Activated T-helper 9 cell treated with anti-CD3 and anti-CD28 coated beads, Interleukin-2, amount 50 U/mL, for 16 hours (primary cell): ENCODE measurements at regions not wholly inside any gene's neighbourhood (a gene's known extent, or its start where the extent isn't known, plus 50 kb on each side); places are given as distances from the start of the nearest gene placed in this dataset.
"Not testable (repeated sequence)": the region's sequence is repeated elsewhere in the genome, so short reads cannot be mapped to it uniquely, and the experiment has no call there.

ENCODE experiments used
- DNase-seq: peaks from one replicate; pipeline ENCODE4 v3.0.0-alpha.2; 2020; ENCODE audit warnings: low read depth

DNA sequence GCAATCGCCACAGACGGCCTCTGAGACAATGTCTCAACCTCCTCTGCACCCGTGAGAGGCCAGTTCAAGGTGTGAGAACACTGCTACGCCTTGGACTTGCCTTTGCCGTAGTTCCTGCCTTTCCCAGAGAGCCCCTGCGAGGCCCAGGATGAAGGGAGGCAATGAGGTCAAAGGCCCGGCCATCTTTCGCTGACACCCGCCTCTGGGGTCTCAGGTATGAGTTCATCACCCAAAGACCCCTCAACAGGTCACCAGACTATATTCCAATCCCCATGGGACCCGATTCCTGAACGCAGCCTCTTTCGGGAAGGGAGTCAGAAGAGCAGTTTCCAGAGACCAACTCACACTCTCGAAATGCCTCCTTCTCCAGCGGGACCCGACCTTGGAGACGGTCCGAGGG, 573.5 kb downstream of the KCNJ18 start:
- DNase-seq = no peak

GRCh38 chr17:22266231-22266630, 573.9 kb downstream of the KCNJ18 start:
- no peak for DNase-seq

DNA sequence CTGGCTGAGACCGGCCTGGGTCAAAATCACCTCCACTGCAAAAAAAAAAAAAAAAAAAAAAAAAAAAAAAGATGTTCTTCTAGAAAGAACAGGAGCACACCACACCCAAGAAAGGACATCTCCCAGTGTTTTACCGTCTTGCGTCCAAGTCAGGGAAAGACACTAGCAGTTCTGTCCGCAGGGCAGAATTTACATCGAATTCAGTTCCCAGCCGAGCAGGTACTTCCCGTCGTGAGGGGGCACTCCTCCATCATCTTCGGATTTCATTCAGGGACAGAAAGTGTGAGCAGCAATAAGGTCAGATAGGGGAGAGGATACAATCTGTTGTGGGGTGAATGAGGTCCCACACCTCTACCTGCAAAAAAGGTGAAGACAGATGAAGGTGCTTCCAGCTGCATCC, 574.7 kb downstream of the KCNJ18 start:
- DNase-seq = no peak

GRCh38 chr17:22268214-22268911, 576.0 kb downstream of the KCNJ18 start:
- DNase-seq = no peak

GRCh38 chr17:22268912-22269220, 576.5 kb downstream of the KCNJ18 start:
- DNase-seq = no peak

DNA sequence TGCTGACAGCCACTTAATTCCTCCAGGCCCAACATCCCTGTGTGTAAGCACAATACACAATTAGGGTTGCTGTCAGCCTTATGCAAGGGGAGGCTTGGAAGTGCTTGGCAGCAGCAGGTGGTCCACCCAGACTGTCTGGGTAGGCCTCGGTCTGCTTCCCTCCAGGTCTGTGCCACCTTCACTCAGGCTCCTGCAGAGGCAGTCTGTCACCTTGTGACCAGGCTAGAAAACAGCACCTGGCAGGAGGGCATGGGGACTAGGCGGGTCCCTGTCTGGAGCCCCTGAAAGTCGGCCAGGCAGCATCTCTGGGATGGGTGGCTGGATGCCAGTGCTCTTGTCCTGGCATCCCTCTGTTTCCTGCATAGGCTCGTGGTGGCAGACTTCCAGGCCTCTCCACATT, 578.1 kb downstream of the KCNJ18 start:
- no peak for DNase-seq

- DNase-seq = not testable (repeated sequence)
Observed at GRCh38 chr17:22270809-22271208, 578.5 kb downstream of the KCNJ18 start.

DNA sequence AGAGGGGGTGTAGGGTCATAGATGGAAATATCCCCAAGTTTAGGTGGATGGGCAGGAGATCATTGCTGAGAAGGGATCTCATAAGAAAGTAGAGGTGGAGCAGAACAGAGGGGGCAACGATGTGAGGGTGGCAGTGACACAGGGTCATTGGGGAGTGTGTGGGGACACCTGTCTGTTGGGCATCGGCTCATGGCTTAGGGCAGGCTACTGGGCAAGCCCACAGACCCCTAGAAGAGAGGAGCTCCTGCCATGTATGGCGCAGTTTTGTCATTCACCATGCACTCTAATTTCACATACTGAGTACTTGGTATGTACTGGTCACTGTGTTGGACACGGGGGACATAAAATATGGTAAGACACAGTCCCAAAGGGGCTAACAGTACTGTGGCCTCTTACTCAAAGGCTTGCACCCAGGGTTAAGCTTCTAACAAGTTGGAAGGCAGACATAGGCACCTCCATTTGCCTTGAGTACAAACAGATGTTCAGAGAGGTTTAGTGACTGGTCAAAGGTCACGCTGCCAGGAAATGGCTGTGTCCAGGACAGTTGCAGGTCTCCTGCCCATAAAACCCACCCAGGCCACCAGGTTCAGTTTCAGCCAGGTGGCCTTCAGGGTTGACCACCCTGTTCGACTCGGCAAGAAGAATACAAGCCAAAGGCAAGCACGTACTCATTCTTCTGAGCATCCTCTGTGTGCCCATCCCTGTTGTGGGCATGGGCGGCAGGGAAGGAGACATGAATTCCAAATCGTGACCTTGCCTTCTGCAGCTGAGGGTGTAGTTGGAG, 580.2 kb downstream of the KCNJ18 start:
- DNase-seq = no peak

GRCh38 chr17:22273308-22273707, 581.0 kb downstream of the KCNJ18 start:
- DNase-seq = no peak

DNA sequence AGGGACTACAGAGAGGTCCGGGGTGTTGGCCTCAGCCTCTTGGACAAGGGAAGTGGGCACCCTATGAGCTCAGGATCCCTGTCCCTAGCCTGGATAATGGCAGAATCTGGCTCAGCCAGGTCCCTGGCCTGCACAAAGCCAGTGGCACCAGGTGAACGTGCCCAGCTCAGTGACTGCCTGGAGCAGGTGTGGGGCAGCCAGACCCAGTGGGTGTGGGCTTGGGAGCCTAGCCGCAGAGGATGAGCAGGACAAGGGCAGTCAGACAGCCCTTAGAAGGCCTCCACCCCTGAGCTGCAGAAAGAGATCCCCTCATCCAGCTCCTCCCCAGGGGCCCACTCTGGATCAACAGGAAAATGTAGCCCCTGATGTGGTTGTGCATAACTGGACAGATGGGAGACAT, 585.3 kb downstream of the KCNJ18 start:
- no peak for DNase-seq

DNA sequence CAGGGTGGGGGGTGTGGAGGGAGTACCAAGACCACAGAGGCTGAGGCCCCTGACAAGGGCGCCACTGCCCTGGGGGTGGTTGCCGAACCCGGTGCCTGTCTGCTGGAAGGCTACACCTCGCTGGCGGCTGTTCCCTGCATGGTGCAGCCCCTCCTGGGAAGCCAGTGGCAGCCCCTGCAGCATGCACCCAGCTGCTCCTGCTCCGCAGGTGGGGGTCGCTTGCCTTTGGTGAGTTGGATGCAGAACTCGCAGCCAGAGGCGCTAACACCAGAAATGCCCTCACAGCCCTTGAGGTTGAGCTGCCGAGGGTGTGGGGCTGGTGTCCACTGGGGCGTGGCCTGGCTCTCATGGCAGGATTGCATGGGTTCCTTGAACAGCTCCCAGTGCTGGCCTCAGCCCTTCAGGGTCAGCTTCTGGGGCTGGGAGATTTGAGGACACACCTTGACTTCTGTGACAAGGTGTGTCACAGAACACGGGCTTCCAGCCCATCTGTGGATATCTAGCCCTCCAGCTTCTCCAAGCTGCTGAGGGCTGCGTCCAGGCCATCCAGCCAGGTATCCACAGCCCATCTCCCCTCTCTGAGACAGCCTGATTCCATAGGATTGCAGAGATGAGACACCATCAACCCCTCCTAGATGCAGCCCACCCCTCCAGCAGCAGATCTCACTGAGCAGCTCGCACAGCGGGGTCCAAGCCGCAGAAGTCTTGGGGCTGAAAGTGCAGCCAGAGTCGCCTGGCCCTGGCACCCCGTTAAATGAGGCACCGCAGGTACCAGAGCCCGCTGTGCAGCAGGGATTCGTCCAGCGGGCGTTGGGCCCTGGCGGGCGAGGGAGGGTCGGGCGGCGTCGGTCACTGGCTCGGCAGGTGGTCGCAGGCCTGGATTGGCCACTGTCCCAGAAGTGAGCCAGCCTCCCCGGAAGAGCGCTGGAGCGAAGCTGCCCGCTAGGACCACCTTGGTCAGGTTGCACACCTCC, 586.3 kb downstream of the KCNJ18 start:
- no peak for DNase-seq

DNA sequence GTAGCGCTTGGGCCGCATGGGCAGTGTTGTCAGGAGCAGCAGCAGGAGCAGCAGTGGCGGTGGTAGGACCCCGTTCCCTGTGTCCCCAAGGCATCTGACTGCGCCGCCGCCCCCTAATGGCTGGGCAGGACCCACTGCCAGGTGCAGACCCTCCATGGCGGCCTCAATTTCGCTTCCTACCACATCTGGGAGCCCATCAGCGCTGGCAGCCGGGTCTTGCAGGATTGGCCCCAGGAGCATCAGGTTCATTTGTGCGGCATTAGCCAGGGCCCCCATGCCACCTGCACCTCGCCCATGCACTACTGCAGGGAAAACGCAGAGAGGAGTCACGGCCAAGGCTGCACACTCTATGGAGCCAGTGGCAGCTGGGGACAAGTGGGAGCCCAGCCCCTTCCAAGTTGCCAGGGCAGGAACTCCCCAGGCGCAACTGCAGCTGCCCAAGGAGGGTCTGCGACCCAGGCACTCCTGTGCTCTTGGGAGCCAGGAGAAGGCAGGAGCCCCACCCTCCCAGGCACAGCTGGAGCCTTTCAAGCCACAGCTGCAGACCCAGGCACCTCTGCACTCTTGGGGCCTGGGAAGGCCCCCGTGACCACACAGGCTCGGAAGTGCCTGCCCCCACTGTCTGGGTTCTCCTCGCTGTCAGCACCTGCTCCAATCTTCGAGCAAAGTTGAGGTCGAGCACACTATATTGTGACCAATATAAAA, 594.2 kb downstream of the KCNJ18 start:
- DNase-seq = no peak

GRCh38 chr17:22298484-22298951, 606.2 kb downstream of the KCNJ18 start:
- DNase-seq = not testable (repeated sequence)

DNA sequence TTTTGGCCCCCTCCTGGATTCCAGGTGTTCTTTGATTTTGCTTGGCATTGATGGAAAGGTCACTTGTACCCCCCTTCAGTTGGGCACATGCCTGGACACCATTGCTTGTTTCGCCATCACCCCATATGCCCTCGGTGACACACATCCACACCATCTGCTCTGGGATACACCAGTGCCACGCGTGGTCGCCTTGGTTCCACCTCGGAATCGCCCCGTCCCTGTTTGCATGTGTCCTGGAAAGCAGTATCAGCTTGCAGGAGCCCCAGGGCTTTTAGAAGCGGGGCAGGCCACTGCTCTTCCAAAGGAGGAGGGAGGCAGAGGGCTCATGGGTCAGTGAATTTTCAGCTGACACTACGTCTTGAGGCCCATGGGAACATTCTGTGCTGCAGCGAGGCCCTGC, 607.9 kb downstream of the KCNJ18 start:
- DNase-seq = no peak

- no peak for DNase-seq
Observed at GRCh38 chr17:22300731-22301352, 608.5 kb downstream of the KCNJ18 start.

- no peak for DNase-seq
Observed at GRCh38 chr17:22301353-22301745, 609.0 kb downstream of the KCNJ18 start.

- no peak for DNase-seq
Observed at GRCh38 chr17:22303096-22303495, 610.8 kb downstream of the KCNJ18 start.

DNA sequence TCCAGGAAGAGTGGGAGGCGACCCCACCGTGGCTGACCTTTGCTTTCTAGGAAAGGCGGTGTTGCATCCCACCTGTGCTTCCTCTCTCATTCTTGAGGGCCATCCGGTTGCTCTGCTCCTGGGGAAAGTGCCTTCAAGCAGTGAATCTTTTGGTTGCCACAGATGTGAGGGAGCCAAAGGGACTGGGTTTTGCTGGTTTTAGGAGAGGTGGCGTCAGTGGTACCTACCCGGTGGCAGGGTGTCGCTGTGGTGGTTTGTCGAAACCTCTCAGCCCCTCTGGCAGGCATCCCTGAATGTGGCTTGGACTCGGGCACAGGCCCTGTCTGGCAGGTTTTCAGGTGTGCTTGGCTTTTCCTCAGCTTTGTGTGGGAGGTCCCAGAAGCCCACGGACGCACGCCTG, 611.5 kb downstream of the KCNJ18 start:
- no peak for DNase-seq

DNA sequence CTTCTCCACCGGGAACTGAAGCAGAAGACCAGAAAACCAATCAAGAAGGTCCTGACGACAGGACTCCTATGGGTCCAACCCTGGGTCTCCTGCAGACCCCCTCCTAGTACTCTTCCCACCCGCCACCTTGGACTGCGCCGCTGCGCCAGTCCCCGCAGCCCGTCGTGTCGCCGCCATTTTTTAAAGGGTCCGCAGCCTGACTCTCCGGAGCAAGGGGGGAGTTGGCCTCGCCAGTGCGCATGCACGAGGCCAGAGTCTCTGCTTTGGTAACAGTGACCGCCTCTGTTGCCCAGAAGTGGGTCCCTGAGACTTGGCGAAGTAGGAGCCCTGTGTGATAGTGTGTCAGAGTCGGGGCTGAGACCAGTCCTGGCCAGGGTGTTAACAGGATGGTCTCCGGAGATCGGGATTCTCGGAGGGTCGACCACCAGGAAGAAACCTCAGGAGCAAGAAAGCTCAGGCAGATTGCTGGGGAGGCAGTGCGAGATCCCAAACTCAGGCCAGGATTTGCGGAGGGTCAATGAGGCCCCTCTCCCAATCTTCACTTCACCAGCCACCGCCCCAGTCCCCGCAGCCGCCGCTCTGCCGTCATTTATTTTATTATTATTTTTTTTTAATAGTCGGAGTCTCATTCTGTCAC, 612.5 kb downstream of the KCNJ18 start:
- DNase-seq = no peak

- DNase-seq = no peak
Observed at GRCh38 chr17:22305356-22306071, 613.2 kb downstream of the KCNJ18 start.
